ENCODE measurements at regions not wholly inside any gene's neighbourhood (a gene's known extent, or its start where the extent isn't known, plus 50 kb on each side); places are given as distances from the start of the nearest gene placed in this dataset.

- DNase-seq (no peak), ATAC-seq (no peak)
- intact Hi-C loops (cut with micrococcal nuclease): no loop called here
- CTCF ChIA-PET: no interaction called here
- H3K4me1 Mint-ChIP-seq (ENCODE audit: low read depth): no peaks in the 10 kb centered on the region
- TF ChIP-seq CTCF (IDR thresholded peaks at IDR 0.05): no peak
- no peaks in the 10 kb centered on the region for H3K36me3 Mint-ChIP-seq (ENCODE audit: low read depth)
- no peak overlapping the region for H3K27ac Mint-ChIP-seq
- no peaks in the 10 kb centered on the region for H3K9me3 Mint-ChIP-seq
- POLR2A ChIA-PET: interaction anchor here (0.7 kb wide), 1 partner anchor 62 kb away, joined by 3 read pairs; no protein-coding TSS in a partner anchor
- H3K27me3 Mint-ChIP-seq: peaks cover 4% of the 10 kb centered on the region
- H3K4me3 Mint-ChIP-seq: no peak overlapping the region
These were observed 73.3 kb upstream of the NANOS1 start for GRCh38 chr10:118955951-118956801.

GRCh38 chr10:118956802-118957442 is 72.6 kb upstream of the NANOS1 start:
- ChIA-PET CTCF (no interaction called here), POLR2A (interaction anchor here (0.7 kb wide), 1 partner anchor 63 kb away, joined by 3 read pairs; no protein-coding TSS in a partner anchor)
- peaks cover 4% of the 10 kb centered on the region for H3K27me3 Mint-ChIP-seq
- no peaks in the 10 kb centered on the region for H3K9me3 Mint-ChIP-seq
- no peak for ATAC-seq
- no peak for DNase-seq
- intact Hi-C loops (cut with micrococcal nuclease): no loop called here
- H3K4me1 Mint-ChIP-seq (ENCODE audit: low read depth): no peaks in the 10 kb centered on the region
- no peak for TF ChIP-seq CTCF (IDR thresholded peaks at IDR 0.05)
- H3K27ac Mint-ChIP-seq: no peak overlapping the region
- no peak overlapping the region for H3K4me3 Mint-ChIP-seq
- no peaks in the 10 kb centered on the region for H3K36me3 Mint-ChIP-seq (ENCODE audit: low read depth)

- ATAC-seq: no peak
- ChIA-PET POLR2A (no interaction called here), CTCF (no interaction called here)
These were observed 72.1 kb upstream of the NANOS1 start for GRCh38 chr10:118957443-118957825.

GRCh38 chr10:118957966-118958365 is 71.5 kb upstream of the NANOS1 start:
- DNase-seq (no peak), ATAC-seq (no peak)
- TF ChIP-seq CTCF (IDR thresholded peaks at IDR 0.05): no peak
- intact Hi-C loops (cut with micrococcal nuclease): no loop called here
- Mint-ChIP-seq H3K4me1 (ENCODE audit: low read depth) (no peaks in the 10 kb centered on the region), H3K27me3 (peaks cover 4% of the 10 kb centered on the region), H3K36me3 (ENCODE audit: low read depth) (no peaks in the 10 kb centered on the region), H3K4me3 (no peak overlapping the region), H3K9me3 (no peaks in the 10 kb centered on the region), H3K27ac (no peak overlapping the region)
- ChIA-PET POLR2A (no interaction called here), CTCF (no interaction called here)

More at GRCh38 chr10:118957443-118957825, 72.1 kb upstream of the NANOS1 start:
- Mint-ChIP-seq H3K27me3 (peaks cover 4% of the 10 kb centered on the region), H3K9me3 (no peaks in the 10 kb centered on the region), H3K4me1 (ENCODE audit: low read depth) (no peaks in the 10 kb centered on the region), H3K4me3 (no peak overlapping the region), H3K27ac (no peak overlapping the region), H3K36me3 (ENCODE audit: low read depth) (no peaks in the 10 kb centered on the region)
- no peak for DNase-seq
- no peak for TF ChIP-seq CTCF (IDR thresholded peaks at IDR 0.05)
- intact Hi-C loops (cut with micrococcal nuclease): no loop called here

GRCh38 chr10:118958559-118958958 is 71.0 kb upstream of the NANOS1 start:
- no peak for DNase-seq
- intact Hi-C loops (cut with micrococcal nuclease): no loop called here
- peaks cover 2% of the 10 kb centered on the region for H3K27me3 Mint-ChIP-seq
- no peaks in the 10 kb centered on the region for H3K4me1 Mint-ChIP-seq (ENCODE audit: low read depth)
- CTCF ChIA-PET: no interaction called here
- no peak overlapping the region for H3K4me3 Mint-ChIP-seq
- no peaks in the 10 kb centered on the region for H3K36me3 Mint-ChIP-seq (ENCODE audit: low read depth)
- no peak for ATAC-seq
- H3K9me3 Mint-ChIP-seq: no peaks in the 10 kb centered on the region
- TF ChIP-seq CTCF (IDR thresholded peaks at IDR 0.05): no peak
- no peak overlapping the region for H3K27ac Mint-ChIP-seq
- POLR2A ChIA-PET: no interaction called here
